Transverse colon (tissue), 4 donors: ENCODE measurements at regions not wholly inside any gene's neighbourhood (a gene's known extent, or its start where the extent isn't known, plus 50 kb on each side); places are given as distances from the start of the nearest gene placed in this dataset.

Experiments
- DNase-seq: peaks from one replicate; pipeline ENCODE4 v3.0.0-alpha.2; 2019
- H3K27ac ChIP-seq, 4 donors: fragments of 200-600 bp; sonication (generic); 2 replicates each; pipeline ENCODE4 v1.5.1; 2016 to 2018; ENCODE audit warnings: inconsistent platforms in 4 of 4
- H3K27me3 ChIP-seq: fragments of 200-600 bp; sonication (generic); 2 replicates; pipeline ENCODE4 v1.5.1; 2017; ENCODE audit warnings: inconsistent platforms
- H3K36me3 ChIP-seq, 4 donors: fragments of 200-600 bp; sonication (generic); 2 replicates each; pipeline ENCODE4 v1.5.1; 2017 to 2019; ENCODE audit warnings: inconsistent platforms in 4 of 4
- H3K4me1 ChIP-seq, 4 donors: fragments of 200-600 bp; sonication (generic); 2 replicates each; pipeline ENCODE4 v1.5.1; 2017 to 2020; ENCODE audit warnings: inconsistent platforms in 4 of 4
- H3K4me3 ChIP-seq, 4 donors: fragments of 200-600 bp; sonication (generic); 1 replicate in 1 of 4; 2 replicates in 3 of 4; pipeline versions ENCODE4 v1.5.1 to v1.6.1; 2017 to 2019; ENCODE audit warnings: inconsistent platforms in 4 of 4
- H3K9me3 ChIP-seq, 2 donors: fragments of 200-600 bp; sonication (generic); 2 replicates each; pipeline ENCODE4 v1.5.1; 2017 to 2019; ENCODE audit warnings: inconsistent platforms in 2 of 2
- EP300 ChIP-seq: sonication (generic); formaldehyde crosslinking; IDR thresholded peaks from one replicate; pipeline ENCODE4 v1.6.1; 2017; ENCODE audit warnings: antibody characterized with exemption, low read depth
- POLR2A ChIP-seq: fragments of 450-650 bp; IDR thresholded peaks from one replicate; pipeline ENCODE4 v1.6.1; 2016; ENCODE audit warnings: antibody characterized with exemption, mild to moderate bottlenecking, moderate library complexity
- POLR2AphosphoS5 ChIP-seq, 3 donors: sonication (generic); formaldehyde crosslinking; IDR thresholded peaks; one replicate each; pipeline ENCODE4 v1.6.1; 2016; ENCODE audit warnings: antibody characterized with exemption in 3 of 3
- WGBS, 2 donors: methylation state at CpG; one replicate each; pipeline ENCODE4 v1.1.5; 2018; ENCODE audit warnings: low coverage in 1 of 2; 5-methylcytosine and 5-hydroxymethylcytosine counted together
- in situ Hi-C, 4 donors: fragments of 200-750 bp; cut with MboI; loops; one replicate each; pipeline versions ENCODE4 v1.15.0 to v1.15.1; 2017; ENCODE audit warnings: low sequenced_read_pairs in 3 of 4, low pct_ligation_motif_present in 1 of 4, low pct_unique_long_range_greater_than_20kb in 1 of 4
- intact Hi-C: fragments of 100-400 bp; cut with DNase I; formaldehyde crosslinking; loops from one replicate; pipeline ENCODE4 v1.15.1; 2023; ENCODE audit warnings: low total_unique reads
- TF ChIP-seq, protein P1 (sequence below), 5 experiments: fragments of 200-600 bp in 3 of 5; fragments of 450-650 bp in 2 of 5; sonication (generic) in 3 of 5; IDR thresholded peaks; 1 replicate in 2 of 5; 2 replicates in 3 of 5; pipeline ENCODE4 v1.5.1; 2016 to 2017; ENCODE audit warnings: antibody characterized with exemption in 5 of 5, inconsistent platforms in 3 of 5, mild to moderate bottlenecking in 2 of 5, moderate library complexity in 1 of 5

DNA sequence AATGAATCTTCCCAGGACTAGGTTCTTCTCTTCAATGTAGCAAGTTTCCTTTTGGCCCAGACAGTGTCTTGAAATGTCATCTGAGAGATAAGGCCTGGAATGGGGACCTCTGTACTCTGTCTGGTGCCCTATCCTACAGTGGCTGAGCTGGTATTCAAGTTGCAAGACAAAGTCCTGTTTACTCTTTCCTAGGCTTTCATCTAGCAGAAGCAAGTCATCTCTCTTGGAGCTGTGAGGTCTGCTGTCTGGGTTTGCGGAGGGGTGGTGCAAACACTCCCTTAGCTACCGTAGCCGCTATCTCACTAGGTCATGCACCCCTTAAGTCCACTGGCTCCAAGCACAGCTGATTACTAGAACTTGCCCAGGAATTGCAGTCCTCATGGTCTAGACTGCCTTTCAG, 149.7 kb upstream of the SLC16A7 start:
- no peak for DNase-seq
- WGBS, 2 donors = 62 to 100% methylated on average over 1 to 3 of the region's 3 CpGs
- TF ChIP-seq, protein P1, sequence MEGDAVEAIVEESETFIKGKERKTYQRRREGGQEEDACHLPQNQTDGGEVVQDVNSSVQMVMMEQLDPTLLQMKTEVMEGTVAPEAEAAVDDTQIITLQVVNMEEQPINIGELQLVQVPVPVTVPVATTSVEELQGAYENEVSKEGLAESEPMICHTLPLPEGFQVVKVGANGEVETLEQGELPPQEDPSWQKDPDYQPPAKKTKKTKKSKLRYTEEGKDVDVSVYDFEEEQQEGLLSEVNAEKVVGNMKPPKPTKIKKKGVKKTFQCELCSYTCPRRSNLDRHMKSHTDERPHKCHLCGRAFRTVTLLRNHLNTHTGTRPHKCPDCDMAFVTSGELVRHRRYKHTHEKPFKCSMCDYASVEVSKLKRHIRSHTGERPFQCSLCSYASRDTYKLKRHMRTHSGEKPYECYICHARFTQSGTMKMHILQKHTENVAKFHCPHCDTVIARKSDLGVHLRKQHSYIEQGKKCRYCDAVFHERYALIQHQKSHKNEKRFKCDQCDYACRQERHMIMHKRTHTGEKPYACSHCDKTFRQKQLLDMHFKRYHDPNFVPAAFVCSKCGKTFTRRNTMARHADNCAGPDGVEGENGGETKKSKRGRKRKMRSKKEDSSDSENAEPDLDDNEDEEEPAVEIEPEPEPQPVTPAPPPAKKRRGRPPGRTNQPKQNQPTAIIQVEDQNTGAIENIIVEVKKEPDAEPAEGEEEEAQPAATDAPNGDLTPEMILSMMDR (IDR thresholded peaks at IDR 0.05) = no peak
- TF ChIP-seq POLR2AphosphoS5 (IDR thresholded peaks at IDR 0.05) = no peak
- no peak for TF ChIP-seq POLR2A
- in situ Hi-C loops = no loop called here
- Histone ChIP-seq H3K4me1 (no peaks in the 10 kb centered on the region), H3K36me3 (no peaks in the 10 kb centered on the region), H3K9me3 (no peaks in the 10 kb centered on the region), H3K27me3 (no peaks in the 10 kb centered on the region), H3K27ac (no peak overlapping the region), H3K4me3 (no peak overlapping the region)
- intact Hi-C loops = no loop called here

DNA sequence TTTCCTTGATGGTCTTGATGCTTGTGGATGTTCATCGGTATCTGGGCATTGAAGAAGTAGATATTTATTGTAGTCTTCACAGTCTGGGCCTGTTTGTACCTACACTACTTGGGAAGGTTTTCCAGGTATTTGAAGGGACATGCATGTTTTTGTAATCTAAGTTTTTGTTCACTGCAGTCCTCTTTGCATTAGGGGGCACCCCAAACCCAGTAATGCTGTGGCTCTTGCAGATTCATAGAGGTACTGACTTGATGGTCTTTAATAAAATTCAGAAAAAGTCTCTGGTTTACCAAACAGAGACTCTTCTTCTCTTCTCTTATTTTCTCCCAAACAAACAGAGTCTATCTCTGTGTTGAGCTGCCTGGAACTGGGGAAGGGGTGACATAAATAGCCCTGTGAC, 150.9 kb upstream of the SLC16A7 start:
- 93 to 100% methylated on average over 1 of the region's 1 CpG for WGBS, 2 donors
- Histone ChIP-seq H3K4me1 (no peaks in the 10 kb centered on the region), H3K36me3 (no peaks in the 10 kb centered on the region), H3K27me3 (no peaks in the 10 kb centered on the region), H3K9me3 (peaks cover 2 to 6% of the 10 kb centered on the region in 2 donors), H3K27ac (no peak overlapping the region), H3K4me3 (no peak overlapping the region)
- DNase-seq = no peak
- intact Hi-C loops (no loop called here), in situ Hi-C loops (no loop called here)
- no peak for TF ChIP-seq POLR2AphosphoS5 (IDR thresholded peaks at IDR 0.05)
- TF ChIP-seq POLR2A = no peak
- TF ChIP-seq, protein P1 (IDR thresholded peaks at IDR 0.05) = no peak
- TF ChIP-seq EP300 = no peak

DNA sequence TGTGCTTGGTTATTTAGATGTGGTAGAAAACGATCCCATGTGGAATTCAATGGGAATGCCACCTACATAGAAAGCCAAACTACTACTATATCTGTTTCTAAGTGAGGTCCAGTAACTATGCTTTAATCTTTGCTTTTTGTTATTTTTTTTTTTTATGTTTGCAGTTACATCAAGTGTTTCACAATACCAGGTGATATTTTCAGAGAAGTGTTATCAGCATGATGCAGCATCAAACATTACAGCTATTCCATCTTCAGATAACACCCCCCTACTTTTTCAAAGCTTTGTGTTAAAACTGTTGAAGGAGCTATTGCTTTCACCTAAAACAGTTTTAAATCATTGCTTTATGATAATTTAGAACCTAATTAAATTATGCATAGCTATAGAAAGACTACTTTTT, 163.8 kb upstream of the SLC16A7 start:
- TF ChIP-seq POLR2AphosphoS5 (IDR thresholded peaks at IDR 0.05) (no peak), EP300 (no peak), POLR2A (no peak)
- TF ChIP-seq, protein P1 (IDR thresholded peaks at IDR 0.05) = no peak
- H3K27me3 ChIP-seq = no peaks in the 10 kb centered on the region
- 17 to 47% methylated on average over 1 of the region's 1 CpG for WGBS, 2 donors
- no peaks in the 10 kb centered on the region for H3K36me3 ChIP-seq
- no peak for DNase-seq
- intact Hi-C loops (no loop called here), in situ Hi-C loops (no loop called here)
- H3K4me1 ChIP-seq = no peaks in the 10 kb centered on the region
- no peak overlapping the region for H3K4me3 ChIP-seq
- H3K27ac ChIP-seq = no peak overlapping the region
- no peaks in the 10 kb centered on the region for H3K9me3 ChIP-seq

DNA sequence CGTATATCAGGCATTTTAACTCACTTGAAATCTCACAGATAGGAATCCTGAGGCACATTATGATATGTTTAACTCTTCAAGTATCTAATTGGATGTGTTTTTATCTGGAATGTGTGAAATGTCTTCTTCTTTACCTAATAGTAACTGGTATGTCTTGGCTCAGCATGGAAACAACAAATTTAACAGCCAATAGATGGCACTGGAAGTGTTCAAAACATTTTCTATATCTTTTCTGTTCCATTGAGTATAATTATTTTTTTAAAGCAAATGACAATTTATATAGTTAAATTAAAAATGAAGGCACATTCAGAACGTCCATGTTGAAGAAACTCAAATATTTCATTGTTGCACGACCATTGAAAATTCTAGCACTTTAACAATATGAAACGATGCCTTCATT, 164.6 kb upstream of the SLC16A7 start:
- no peak overlapping the region for H3K4me3 ChIP-seq
- no peaks in the 10 kb centered on the region for H3K27me3 ChIP-seq
- H3K36me3 ChIP-seq = no peaks in the 10 kb centered on the region
- 43 to 53% methylated on average over 4 of the region's 4 CpGs for WGBS, 2 donors
- TF ChIP-seq, protein P1 (IDR thresholded peaks at IDR 0.05) = no peak
- no peak for TF ChIP-seq POLR2AphosphoS5 (IDR thresholded peaks at IDR 0.05)
- TF ChIP-seq EP300 = no peak
- no peak for TF ChIP-seq POLR2A
- H3K4me1 ChIP-seq = no peaks in the 10 kb centered on the region
- intact Hi-C loops (no loop called here), in situ Hi-C loops (no loop called here)
- DNase-seq = no peak
- H3K27ac ChIP-seq = no peak overlapping the region
- H3K9me3 ChIP-seq = no peaks in the 10 kb centered on the region
